ENCODE measurements at regions not wholly inside any gene's neighbourhood (a gene's known extent, or its start where the extent isn't known, plus 50 kb on each side); places are given as distances from the start of the nearest gene placed in this dataset.
"Not testable (repeated sequence)": the region's sequence is repeated elsewhere in the genome, so short reads cannot be mapped to it uniquely, and the experiment has no call there.

- H3K9me3 Mint-ChIP-seq = no peaks in the 10 kb centered on the region
- peaks cover 18% of the 10 kb centered on the region for H3K4me1 Mint-ChIP-seq
- no peak for DNase-seq (ENCODE audit: low spot score in 2 of 2)
- H3K27ac Mint-ChIP-seq (ENCODE audit: low read depth) = no peak overlapping the region
- no peak for ATAC-seq (replicated peaks; ENCODE audit: extremely low read depth, poor library complexity, severe bottlenecking)
- peaks cover 4% of the 10 kb centered on the region for H3K36me3 Mint-ChIP-seq (ENCODE audit: insufficient read depth)
- no peak overlapping the region for H3K4me3 Mint-ChIP-seq
- no peaks in the 10 kb centered on the region for H3K27me3 Mint-ChIP-seq
These were observed 56.3 kb upstream of the CHD2 start for GRCh38 chr15:92843814-92844213.

GRCh38 chr15:92845126-92845508 is 55.0 kb upstream of the CHD2 start:
- peaks cover 15% of the 10 kb centered on the region for H3K4me1 Mint-ChIP-seq
- ATAC-seq (replicated peaks; ENCODE audit: extremely low read depth, poor library complexity, severe bottlenecking) (no peak), DNase-seq (ENCODE audit: low spot score in 2 of 2) (no peak)
- peak overlapping the region; percentile 54 for H3K4me3 Mint-ChIP-seq
- peaks cover 4% of the 10 kb centered on the region for H3K36me3 Mint-ChIP-seq (ENCODE audit: insufficient read depth)
- H3K27ac Mint-ChIP-seq (ENCODE audit: low read depth) = peak overlapping the region; percentile 71
- H3K27me3 Mint-ChIP-seq = no peaks in the 10 kb centered on the region
- H3K9me3 Mint-ChIP-seq = no peaks in the 10 kb centered on the region

GRCh38 chr15:92846741-92847140 is 53.4 kb upstream of the CHD2 start:
- peaks cover 15% of the 10 kb centered on the region for H3K4me1 Mint-ChIP-seq
- DNase-seq (ENCODE audit: low spot score in 2 of 2) (no peak), ATAC-seq (replicated peaks; ENCODE audit: extremely low read depth, poor library complexity, severe bottlenecking) (no peak)
- no peak overlapping the region for H3K27ac Mint-ChIP-seq (ENCODE audit: low read depth)
- no peaks in the 10 kb centered on the region for H3K27me3 Mint-ChIP-seq
- H3K36me3 Mint-ChIP-seq (ENCODE audit: insufficient read depth) = peaks cover 4% of the 10 kb centered on the region
- H3K9me3 Mint-ChIP-seq = no peaks in the 10 kb centered on the region
- no peak overlapping the region for H3K4me3 Mint-ChIP-seq

GRCh38 chr15:92847841-92848240 is 52.3 kb upstream of the CHD2 start:
- no peak overlapping the region for H3K4me3 Mint-ChIP-seq
- ATAC-seq (replicated peaks; ENCODE audit: extremely low read depth, poor library complexity, severe bottlenecking) = no peak
- H3K36me3 Mint-ChIP-seq (ENCODE audit: insufficient read depth) = peaks cover 4% of the 10 kb centered on the region
- no peak for DNase-seq (ENCODE audit: low spot score in 2 of 2)
- no peaks in the 10 kb centered on the region for H3K9me3 Mint-ChIP-seq
- H3K4me1 Mint-ChIP-seq = peaks cover 15% of the 10 kb centered on the region
- H3K27ac Mint-ChIP-seq (ENCODE audit: low read depth) = no peak overlapping the region
- no peaks in the 10 kb centered on the region for H3K27me3 Mint-ChIP-seq

- ATAC-seq (replicated peaks; ENCODE audit: extremely low read depth, poor library complexity, severe bottlenecking) (no peak), DNase-seq (ENCODE audit: low spot score in 2 of 2) (no peak)
- Mint-ChIP-seq H3K27ac (ENCODE audit: low read depth) (peak overlapping the region; percentile 53), H3K27me3 (no peaks in the 10 kb centered on the region), H3K36me3 (ENCODE audit: insufficient read depth) (peaks cover 4% of the 10 kb centered on the region), H3K9me3 (no peaks in the 10 kb centered on the region), H3K4me1 (peaks cover 18% of the 10 kb centered on the region), H3K4me3 (peak overlapping the region; percentile 10)
These were observed 51.7 kb upstream of the CHD2 start for GRCh38 chr15:92848464-92848851.

GRCh38 chr15:92848852-92849598 is 51.1 kb upstream of the CHD2 start:
- Mint-ChIP-seq H3K4me3 (peak overlapping the region; percentile 10), H3K9me3 (no peaks in the 10 kb centered on the region), H3K4me1 (peaks cover 21% of the 10 kb centered on the region), H3K27me3 (no peaks in the 10 kb centered on the region), H3K36me3 (ENCODE audit: insufficient read depth) (peaks cover 4% of the 10 kb centered on the region), H3K27ac (ENCODE audit: low read depth) (peak overlapping the region; percentile 53)
- ATAC-seq (replicated peaks; ENCODE audit: extremely low read depth, poor library complexity, severe bottlenecking) (peak; percentile 93), DNase-seq (ENCODE audit: low spot score in 2 of 2) (peak in 1 of 2 donors; percentile 13)

- H3K4me1 Mint-ChIP-seq = peaks cover 14% of the 10 kb centered on the region
- not testable (repeated sequence) for H3K4me3 Mint-ChIP-seq; H3K27me3 Mint-ChIP-seq; H3K9me3 Mint-ChIP-seq; ATAC-seq (replicated peaks; ENCODE audit: extremely low read depth, poor library complexity, severe bottlenecking); DNase-seq (ENCODE audit: low spot score in 2 of 2); H3K27ac Mint-ChIP-seq (ENCODE audit: low read depth); H3K36me3 Mint-ChIP-seq (ENCODE audit: insufficient read depth)
These were observed 49.9 kb upstream of the CHD2 start for GRCh38 chr15:92850218-92850617.
